GM18858 (cell line): ENCODE measurements at regions not wholly inside any gene's neighbourhood (a gene's known extent, or its start where the extent isn't known, plus 50 kb on each side); places are given as distances from the start of the nearest gene placed in this dataset.
A peak's percentile ranks its signal among the peaks of the same experiment; 100 is the strongest.
"Not testable (repeated sequence)": the region's sequence is repeated elsewhere in the genome, so short reads cannot be mapped to it uniquely, and the experiment has no call there.

Experiments used
- ATAC-seq: cut with Tn5 transposase; IDR thresholded peaks from one replicate; pipeline ENCODE4 v1.9.1; 2021; ENCODE audit not compliant: unreplicated experiment

DNA sequence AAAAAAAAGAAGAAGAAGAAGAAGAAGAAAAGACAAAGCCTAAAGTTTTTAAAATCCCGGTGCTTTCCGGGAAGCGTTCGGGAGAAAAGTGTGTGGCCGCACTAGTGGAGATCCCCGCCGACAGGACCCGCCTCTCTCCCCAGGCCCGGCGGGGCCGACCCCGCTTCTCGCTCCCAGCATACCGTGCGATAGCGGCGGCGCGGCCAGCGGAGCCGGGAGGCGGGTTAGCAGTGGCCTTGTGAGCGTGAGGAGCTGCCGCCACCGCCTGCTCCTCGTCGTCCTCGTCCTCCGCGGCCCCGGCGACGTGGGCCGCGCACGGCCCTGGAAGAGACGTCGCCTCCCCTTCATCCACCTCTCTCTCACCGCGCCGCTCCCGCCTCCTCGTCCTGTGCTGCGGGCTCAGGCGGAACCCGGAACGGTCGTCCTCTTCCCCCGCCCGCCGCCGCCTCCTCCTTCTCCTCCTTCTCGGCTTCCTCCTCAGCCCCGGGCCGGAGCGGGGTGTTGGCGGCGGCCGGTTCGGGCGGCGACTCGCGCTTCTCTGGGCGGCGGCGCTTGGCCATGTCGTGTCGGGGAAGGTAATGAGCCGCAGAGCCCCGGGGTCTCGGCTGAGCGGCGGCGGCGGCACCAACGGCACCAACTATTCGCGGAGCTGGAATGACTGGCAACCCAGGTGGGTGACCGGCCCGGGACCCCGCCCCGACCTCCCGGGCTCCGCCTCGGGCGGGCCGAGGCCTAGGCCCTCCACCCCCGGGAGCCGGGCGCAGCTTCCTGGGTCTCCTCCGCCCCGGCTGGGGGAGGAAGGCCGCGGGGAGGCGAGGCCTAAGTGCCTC is 62.6 kb upstream of the CDR2 start:
- peak; percentile 53 for ATAC-seq

DNA sequence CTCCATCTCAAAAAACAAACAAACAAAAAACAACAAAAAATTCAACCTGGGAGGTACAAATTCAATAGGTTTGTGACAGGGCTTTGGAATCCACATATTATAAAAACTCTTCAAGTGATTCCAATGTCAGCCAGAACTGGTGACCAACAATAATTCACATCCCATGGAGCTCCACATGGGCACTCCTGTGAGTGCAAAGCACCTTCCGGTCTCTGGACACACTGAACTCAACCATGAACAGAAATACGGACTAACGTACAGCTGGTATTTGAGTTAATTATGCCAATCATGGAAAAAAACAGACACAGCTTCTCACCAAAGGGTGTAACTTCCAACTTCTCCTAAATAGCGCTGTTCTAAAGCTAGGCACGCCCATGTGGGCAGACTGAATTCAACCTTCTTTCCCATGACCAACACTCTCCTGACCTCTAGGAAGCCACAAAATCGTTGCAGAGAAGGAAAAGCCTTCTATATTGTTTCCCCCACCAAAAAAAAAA is 62.0 kb upstream of the CDR2 start:
- ATAC-seq: peak; percentile 30

DNA sequence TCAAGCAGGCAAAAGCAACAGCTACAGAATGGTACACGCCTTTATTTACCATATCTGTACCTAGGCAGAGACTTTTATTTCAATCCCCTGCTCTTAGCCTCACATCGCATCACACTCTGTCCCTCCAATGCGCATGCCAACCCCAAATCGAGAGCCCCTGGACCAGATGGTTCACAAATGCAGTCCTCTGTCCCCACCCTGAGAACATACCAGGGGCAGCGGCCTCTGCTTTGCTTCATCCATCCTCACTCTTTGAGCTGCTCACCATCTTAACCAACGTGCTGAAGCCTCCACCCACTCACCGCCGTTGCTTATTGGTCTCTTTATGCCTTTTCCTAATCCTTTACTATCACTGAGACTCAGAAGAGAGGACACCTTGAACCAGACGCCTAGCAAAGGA is 56.9 kb upstream of the CDR2 start:
- ATAC-seq: not testable (repeated sequence)

GRCh38 chr16:22428654-22429053 is 54.2 kb upstream of the CDR2 start:
- ATAC-seq: no peak

DNA sequence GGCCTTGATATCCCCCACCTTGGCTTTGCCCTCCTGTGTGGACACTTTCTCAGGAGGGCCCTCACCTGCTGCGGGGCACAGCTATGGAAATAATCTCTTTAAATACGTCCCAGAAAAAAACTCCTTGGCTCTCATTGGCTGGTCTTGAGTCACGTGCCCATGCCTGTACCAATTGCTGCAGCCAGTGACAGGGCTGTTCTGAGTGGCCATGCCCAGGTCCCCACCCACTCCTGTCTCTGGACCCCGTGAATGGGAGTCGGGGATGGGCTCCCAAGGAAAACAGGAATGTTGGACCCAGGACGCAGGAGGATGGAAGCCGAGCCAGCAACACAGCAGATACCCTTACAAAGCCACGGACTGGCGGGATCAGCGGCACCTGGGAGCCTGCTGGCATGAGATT is 53.1 kb upstream of the CDR2 start:
- ATAC-seq: no peak

DNA sequence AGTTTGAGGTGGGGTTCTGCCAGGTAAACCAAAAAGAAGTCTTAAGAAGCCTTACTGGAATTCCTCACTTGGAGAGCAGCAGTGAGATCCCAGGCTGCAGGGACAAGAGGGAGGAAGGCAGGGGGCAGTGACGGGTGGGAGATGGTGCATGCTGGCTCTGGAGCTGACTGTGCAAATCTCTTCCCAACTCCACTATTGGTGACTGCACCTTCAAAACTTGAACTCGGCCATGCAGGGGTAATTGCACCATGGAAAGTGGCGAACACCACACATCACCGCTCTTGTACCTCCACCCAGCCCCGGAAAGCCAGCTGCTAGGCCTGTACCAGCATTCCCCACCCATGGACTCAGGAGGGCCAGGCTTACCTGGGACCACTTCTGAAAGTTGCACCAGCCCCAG is 51.4 kb upstream of the CDR2 start:
- no peak for ATAC-seq

DNA sequence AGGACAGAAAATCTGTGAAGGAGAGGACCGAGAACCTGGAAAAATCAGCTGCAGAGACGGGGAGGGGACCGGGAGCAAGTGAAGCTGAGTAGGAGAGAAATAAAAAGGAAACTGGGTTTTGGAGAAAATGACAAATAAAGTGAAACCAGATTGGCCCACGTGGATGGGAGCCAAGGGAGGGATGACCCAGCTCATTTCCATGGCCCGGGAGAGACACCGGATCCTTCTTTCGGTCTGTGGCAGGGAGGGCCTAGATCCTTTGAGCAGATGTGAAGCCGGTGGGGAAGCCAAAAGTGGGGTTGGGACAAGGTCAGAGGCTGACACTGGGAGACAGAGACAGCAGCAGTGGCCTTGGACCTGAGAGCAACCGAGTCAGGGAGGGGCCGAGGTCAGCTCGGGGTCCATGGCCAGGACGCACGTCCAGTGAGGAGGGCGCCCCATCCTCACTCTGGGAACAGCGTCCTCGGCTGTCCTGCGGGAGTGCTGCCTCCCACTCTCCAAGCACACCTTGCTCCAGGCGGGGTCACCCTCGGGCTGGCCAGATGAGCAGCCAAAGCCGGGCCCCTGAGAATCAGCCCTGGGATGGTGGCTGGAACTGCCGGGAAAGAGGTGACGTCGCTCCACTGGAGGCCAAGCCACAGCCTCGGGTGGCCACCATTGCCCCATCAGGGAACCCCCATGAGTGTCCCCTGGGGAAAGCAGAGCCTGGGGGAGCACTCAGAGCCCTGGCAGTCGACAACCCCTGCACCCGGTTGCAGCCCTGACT is 50.8 kb upstream of the CDR2 start:
- no peak for ATAC-seq

DNA sequence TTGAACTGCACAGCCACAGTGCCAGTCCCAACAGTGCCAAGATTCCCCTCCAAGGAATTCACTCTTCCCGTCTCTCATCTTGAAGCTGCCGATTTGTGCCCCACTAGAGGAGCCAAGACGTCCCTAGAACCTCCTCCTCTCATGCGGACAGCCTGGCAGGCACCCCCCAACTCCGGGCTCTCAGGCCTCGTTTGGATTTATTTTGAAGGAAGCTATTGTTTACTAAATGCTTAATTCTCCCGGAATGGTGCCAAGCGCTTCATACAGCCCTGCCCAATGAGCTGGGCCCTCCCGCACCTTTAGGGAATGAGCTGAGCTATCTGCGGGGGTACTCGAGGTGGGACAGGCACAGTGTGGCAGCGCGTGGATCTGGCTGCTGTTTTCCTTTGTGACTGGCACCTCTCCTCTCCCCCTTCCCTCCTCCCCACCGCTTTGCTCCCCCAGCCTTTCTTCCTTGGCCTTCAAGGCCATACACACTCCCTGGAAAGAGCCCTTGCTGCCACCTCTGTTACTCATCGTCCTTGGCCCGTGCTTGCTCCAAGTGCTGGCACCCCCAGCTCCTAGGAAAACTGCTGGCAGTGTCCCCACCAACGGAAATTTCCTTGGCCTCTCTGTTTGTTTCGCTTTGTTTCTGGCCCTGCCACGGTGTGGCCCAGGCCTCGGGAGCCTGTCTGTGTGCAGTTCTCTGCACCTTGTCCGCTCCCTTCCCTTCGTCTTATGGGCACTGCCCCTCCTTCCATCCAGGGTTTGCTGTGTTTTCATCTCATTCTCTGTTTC is 49.9 kb upstream of the CDR2 start:
- ATAC-seq: no peak
